GM19035 (cell line): ENCODE measurements at regions not wholly inside any gene's neighbourhood (a gene's known extent, or its start where the extent isn't known, plus 50 kb on each side); places are given as distances from the start of the nearest gene placed in this dataset.
"Not testable (repeated sequence)": the region's sequence is repeated elsewhere in the genome, so short reads cannot be mapped to it uniquely, and the experiment has no call there.

Experiments used
- ATAC-seq: cut with Tn5 transposase; IDR thresholded peaks from one replicate; pipeline ENCODE4 v1.9.1; 2021; ENCODE audit not compliant: unreplicated experiment

DNA sequence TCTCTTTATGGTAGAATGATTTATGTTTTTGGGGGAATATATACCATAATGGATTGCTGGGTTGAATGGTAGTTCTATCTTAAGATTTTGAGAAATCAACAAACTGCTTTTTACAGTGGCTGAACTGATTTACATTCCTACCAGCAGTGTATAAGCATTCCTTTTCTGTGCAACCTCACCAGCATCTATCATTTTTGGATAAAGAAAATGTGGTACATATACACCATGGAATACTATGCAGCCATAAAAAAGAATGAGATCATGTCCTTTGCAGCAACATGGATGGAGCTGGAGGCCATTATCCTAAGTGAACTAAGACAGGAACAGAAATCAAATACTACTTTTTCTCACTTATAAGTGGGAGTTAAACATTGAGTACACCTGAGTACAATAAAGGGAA, 746.4 kb downstream of the MAT2B start:
- ATAC-seq = not testable (repeated sequence)

GRCh38 chr5:164253764-164254163, 748.3 kb downstream of the MAT2B start:
- ATAC-seq = no peak

GRCh38 chr5:164255598-164256213, 750.3 kb downstream of the MAT2B start:
- no peak for ATAC-seq

GRCh38 chr5:164256351-164256750, 750.9 kb downstream of the MAT2B start:
- no peak for ATAC-seq

DNA sequence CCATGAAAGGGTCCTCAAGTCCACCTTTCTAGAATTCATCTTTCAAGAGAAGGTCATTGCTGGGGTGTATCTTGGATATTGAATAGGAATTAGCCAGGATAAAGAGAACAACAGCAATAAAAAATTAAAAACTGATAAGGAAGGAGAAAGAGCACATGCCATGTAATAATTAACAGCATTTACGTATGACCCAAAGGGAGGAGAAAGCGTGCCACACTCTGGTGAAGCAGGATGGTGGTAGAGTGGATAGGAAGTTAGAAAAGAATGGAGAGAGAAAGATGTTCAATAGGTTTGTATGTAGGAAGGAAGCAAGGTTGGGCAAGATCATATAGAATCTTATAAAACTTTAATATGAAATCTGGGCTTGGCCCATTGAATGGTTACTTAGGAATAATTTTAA, 751.5 kb downstream of the MAT2B start:
- ATAC-seq = no peak

- no peak for ATAC-seq
These were observed 760.1 kb downstream of the MAT2B start for GRCh38 chr5:164265566-164265965.

DNA sequence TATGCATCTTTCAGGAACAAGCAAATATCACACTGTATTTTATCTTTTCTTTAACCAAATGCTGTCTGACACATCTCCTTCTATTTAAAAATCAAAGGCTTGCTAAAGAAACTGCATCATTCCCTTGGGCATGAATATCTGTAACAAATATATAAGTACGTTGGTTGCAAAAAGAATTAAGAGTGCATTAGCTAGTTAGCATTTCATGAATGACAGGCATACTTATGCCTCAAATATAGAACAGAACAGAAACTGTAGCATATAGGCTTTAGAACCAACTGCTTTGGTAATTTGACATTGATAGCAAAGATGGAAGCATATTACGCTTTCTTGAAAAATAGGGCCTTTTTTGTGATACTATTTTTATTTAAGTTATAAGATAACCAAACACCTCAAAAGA, 761.2 kb downstream of the MAT2B start:
- no peak for ATAC-seq

GRCh38 chr5:164277720-164278119, 772.3 kb downstream of the MAT2B start:
- ATAC-seq = no peak

GRCh38 chr5:164289526-164289925, 784.1 kb downstream of the MAT2B start:
- no peak for ATAC-seq

DNA sequence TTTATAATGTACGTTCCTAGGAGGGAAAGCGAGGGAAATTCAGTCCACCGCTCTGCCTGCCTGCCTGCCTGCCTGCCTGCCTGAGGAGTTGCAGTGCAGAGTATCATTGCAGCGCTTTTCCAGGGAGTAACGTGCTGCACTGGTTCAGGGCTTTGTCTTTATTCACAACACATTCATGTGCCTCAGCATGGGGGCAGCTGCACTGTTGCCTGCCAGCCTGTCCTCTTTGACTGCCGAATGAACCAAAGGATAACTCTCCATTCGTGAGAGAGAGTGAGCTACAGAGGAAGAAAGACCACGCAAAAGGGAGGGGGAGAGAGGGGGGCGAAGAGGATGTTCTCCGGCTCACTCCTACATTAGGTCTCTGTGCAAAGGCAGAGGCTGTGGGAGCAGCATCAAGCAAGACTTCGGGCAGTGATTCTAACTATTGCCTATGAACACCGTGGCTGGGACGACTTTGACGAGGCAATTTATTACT, 791.2 kb downstream of the MAT2B start:
- ATAC-seq = no peak

DNA sequence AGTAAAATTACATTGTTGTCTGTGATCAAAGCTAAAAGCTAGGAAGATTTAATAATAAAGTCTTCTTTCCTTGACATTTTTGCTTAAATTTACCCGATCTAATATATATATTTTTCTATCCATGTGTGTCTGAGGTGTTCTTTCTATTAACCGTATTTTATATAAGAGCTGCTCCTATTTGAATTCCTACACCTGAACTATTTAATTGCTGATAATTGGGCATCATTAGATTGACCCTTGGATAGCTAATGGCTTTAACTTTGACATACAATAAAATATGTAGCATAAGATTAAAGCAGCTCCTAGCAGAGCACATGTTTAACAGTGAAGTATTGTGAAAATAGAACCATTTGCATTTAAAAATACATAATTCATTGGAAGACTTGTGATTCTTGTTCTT, 792.7 kb downstream of the MAT2B start:
- no peak for ATAC-seq

- no peak for ATAC-seq
These were observed 794.9 kb downstream of the MAT2B start for GRCh38 chr5:164300295-164300694.

DNA sequence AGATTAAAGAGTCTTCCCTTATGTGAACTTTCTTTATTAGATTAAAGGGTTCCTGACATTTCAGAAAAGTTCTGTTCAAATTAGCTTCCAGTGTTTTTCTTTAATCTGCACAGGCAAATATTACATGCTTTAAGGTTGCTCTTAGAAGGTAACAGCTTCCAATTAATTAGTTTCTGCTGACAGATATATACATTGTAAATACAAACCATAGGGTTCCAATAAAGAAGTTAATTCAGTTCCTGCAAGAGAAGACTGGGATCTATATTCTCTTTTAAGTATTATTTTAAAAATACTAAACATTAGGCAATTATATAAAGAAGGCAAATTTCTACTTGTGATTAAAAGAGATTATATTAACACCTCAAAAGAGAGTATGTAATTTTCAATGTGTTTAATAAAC, 795.7 kb downstream of the MAT2B start:
- ATAC-seq = no peak

DNA sequence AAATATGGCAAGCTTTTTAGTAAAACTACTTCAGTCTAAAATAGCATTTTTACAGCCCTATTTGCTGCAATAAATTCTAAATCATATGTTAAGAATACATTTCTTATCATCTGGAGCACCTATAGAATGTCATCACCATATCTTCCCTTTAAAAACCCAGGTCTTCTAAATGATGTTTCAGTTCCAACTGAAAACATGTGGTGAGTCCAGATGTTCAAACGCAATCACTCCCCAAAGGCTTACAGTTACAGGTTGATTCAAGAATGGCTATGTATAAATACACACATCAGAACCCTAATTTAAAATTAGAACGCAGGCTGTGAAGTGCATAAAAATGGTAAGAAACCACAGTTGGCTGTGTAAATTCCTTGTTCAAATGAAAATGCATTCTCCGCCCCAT, 796.3 kb downstream of the MAT2B start:
- ATAC-seq = no peak

DNA sequence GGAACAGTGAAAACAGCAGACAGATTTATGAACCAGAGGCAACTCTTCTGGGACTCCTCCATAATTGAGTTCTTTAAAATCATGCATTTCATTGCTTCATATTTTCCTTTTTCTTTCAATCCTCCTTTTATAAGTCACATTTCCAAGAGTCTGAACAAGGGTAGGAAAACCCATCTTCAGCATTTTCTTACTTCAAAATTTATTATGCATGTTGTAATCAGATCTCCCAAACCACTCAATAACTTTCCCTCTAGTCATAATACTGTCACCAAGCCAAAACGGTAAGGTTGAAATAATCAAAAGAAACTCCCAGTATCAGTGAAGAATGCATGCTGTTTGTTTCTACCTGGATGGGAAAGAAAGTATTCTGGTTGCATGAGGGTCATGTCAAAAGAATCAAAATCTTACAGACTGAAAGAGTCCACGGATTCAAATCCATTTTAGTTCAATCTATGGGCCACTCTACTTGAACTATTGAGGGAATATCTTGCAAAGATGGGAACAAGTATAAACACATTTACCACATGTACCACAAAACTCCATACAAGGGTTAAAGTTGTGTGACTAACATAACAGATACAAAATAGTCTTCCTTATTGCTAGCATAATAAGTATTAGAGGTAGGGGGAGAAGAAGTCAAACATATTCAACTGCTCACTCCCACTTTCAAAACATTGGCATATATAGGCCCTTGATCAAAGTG, 797.3 kb downstream of the MAT2B start:
- ATAC-seq = no peak

- no peak for ATAC-seq
These were observed 798.3 kb downstream of the MAT2B start for GRCh38 chr5:164303646-164304215.

DNA sequence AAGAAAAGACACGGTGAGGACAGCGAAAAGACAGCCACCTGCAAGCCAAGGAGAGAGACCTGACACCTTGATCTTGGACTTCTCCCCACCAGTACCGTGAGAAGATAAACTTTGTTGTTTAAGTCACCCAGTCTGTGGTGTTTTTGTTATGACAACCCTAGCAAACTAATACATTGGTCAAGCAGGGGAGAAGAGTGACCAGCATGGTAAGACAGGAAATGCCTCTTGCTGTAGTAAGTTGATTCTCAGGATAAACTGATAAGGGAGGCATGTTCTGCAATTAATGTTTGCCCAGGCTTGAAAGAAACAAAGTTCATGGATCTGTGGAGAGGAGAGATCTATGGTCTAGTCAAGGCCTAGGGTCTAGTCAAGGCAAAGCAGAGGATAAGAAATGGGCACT, 801.2 kb downstream of the MAT2B start:
- no peak for ATAC-seq

- no peak for ATAC-seq
These were observed 807.4 kb downstream of the MAT2B start for GRCh38 chr5:164312801-164313200.

DNA sequence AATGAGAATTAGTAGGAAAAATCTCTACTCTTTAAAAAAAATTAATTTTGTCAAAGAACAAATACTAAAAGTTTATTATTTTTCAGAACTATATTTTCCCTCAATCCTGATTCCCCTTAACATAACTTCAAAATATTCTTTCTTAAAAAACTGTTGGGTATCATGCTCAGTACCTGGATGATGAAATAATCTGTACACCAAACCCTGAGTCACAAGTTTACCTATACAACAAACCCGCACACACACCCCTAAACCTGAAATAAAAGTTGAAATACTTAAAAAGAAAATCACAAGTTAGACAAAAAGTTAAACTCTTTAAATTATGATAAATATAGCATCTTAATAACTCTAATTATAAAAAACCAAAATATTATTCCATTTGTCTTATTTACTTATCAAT, 812.3 kb downstream of the MAT2B start:
- ATAC-seq = no peak

DNA sequence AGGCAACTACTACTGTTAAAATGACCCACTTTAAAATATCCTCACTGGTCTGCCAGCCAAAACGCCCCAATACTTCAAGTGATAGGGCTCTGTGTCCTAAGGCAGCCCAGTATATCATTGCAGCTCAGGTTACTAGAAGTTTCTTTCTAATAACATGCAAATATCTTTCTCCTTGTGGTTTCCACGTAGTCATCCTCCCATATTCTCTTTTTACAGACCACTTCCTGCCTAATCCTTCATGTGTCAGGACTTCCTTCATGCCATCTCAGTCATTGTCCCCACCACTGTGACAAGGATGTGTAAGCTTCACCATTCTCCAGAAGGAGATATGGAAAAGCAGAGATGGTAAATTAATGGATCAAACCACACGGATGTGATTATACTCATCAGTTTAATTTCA, 813.7 kb downstream of the MAT2B start:
- ATAC-seq = no peak

GRCh38 chr5:164324239-164324638, 818.8 kb downstream of the MAT2B start:
- ATAC-seq = no peak

DNA sequence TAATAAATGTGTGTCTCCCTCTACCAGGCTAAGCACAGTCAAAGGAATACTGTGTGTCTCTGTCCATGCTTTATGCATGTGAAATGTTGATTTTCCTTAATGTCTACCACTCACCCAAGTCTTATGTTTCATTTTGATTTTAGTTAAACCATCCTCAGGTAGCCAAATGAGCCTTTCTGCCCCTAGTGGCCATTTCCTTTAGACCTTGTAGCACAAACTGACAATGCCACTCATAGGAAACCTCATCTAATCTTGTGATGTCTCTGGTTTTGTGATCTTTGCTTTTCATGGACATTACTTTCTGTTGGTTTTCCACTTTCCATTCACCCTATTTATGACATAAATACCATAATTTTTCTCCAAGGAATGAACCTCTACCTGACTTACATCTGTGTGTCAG, 820.8 kb downstream of the MAT2B start:
- no peak for ATAC-seq
